GM12872 (cell line): ENCODE measurements at regions not wholly inside any gene's neighbourhood (a gene's known extent, or its start where the extent isn't known, plus 50 kb on each side); places are given as distances from the start of the nearest gene placed in this dataset.

Experiments
- CTCF ChIP-seq: IDR thresholded peaks from 3 replicates; pipeline ENCODE4 v1.5.1; 2011; ENCODE audit warnings: low read depth, mild to moderate bottlenecking, low read length, moderate library complexity; ENCODE audit not compliant: insufficient read depth

DNA sequence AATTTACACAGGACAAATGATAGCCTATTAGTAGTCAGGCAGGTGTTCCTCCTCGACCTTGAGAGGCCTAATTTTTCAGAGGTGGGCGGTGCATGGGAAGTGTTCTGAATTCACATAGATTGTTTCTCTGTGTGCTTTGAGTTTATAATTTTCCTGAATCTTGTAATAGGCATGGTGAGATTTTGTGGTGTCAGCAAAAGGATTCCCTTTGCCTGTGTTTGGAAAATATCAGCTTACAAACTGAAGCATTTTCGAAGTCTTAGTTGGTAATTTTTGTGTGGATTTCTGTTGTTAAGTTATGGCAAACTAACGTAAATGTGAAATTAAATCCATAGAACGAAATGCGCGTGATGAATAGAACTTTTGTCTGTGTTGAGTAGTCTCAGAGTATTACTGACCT lies 194.0 kb upstream of the RBMS1 start:
- TF ChIP-seq CTCF: no peak

DNA sequence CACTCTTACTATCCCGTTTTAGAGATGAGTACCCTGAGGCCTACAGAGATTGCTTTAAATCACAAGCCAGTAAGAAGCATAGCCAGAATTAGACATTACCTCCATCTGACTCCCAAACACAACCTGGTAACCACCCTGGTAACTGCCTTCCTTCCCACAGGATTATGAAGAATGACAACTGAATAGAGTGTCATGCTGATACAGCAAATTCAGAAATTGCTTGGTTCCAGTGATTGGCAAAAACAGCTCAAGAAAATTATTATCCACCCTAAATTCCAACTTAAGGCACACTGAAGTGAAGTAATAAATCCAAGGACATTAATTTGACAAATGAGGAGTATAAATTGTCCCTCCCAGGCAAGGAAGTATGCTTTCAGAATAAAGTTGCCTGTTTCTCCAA lies 195.8 kb upstream of the RBMS1 start:
- TF ChIP-seq CTCF: no peak

DNA sequence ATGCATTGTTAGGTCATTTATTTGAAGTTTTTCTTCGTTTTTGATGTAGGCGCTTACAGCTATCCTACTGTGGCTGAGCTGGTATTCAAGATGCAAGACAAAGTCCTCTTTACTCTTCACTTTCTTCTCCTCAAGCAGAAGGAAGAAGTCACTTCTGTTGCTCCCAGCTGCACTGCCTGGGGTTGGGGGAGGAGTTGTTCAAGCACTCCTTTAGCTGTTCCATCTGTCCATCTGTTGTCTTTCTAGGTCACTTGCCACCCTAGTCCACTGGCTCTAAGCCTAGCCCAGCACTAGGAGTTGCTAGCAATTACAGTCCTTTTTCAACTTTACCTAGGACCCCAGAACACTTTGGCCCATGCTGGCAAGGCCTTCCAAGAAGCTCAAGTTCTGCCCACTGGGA lies 200.6 kb upstream of the RBMS1 start:
- no peak for TF ChIP-seq CTCF

DNA sequence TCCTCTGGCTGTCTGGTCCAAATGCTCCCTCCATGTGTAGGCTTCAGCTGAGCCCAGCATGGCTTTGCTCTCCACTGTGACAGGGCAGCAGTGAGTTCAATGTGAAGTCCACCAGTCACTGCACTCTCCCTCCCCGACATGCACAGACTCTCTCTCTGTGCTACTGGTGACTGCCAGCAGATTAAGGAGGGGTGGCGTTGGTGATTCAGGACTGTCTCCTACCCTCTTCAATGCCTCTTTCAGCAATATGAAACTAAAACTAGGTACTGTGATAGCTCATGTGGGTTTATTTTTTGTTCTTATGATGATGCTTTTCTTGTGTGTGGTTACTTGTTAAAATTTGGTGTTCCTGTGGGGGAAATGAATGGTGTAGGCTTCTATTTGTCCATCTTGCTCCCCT lies 201.0 kb upstream of the RBMS1 start:
- TF ChIP-seq CTCF: no peak

DNA sequence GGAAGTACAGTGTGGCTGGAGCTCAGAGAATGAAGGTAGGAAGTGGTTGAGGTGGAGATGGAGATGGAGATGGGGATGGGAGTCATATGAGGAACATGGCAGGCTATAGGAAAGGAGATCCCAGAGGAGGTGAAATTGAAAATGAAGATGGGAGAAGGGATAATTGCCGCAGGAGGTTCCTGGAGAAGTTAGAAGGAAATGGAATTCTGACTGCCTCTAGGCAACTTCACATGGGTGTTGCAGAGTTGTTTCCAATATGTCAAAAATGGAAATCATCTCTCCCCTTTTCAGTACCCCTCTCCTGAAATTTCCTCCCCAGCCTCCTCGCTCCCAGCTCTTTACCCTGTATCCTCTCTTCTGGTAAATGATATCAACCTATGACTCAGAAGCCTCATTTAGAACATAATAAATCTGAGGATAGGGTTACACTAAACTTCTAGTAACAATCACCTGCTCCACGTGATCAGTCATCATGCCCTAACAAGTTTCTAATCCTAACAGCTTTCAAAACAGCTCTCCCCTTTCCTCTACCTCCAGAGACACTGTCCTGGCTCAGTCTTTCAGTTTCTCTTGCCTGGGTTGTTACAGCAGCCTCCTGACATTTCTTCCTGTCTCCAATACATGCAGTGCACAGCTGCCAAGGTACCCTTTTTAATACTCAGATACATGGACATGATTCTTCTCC lies 201.9 kb upstream of the RBMS1 start:
- no peak for TF ChIP-seq CTCF

DNA sequence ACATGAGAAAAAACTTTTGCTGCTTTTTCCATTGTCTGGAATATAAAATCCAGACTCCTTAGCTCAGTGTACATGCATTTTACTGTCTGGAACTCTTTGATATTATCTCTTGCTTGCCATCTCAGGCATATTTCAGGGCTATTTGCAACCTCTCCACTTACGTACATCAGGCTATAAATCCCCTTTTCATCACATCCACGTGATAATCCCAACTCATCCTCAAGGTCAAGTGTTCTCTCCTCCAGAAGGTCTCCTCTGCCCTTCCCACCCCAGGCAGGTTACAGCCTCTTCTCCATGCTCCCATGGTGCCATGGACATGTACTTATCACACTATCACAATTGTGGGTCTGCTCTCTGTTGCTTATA lies 202.5 kb upstream of the RBMS1 start:
- TF ChIP-seq CTCF: no peak

DNA sequence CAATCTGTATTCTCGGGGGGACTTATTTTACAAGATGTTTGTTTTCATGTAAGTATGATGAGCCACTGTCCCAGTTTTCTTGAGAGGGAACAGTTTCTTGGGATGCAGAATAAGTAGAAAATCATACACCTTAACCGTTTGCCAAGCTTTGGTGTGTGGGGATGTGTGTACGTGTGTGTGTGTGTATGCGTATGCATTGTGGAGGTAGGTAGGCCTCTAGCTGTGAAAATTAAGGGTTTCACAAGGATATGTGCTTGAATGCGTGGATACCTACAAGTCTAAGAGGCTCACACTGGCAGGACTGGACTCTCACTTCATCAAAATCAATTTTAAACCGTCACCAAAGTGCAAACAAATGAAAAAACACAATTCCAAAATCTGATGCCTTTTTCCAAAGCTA lies 204.2 kb upstream of the RBMS1 start:
- TF ChIP-seq CTCF: no peak
